LNCAP (cell line): ENCODE measurements at regions not wholly inside any gene's neighbourhood (a gene's known extent, or its start where the extent isn't known, plus 50 kb on each side); places are given as distances from the start of the nearest gene placed in this dataset.

ENCODE experiments used
- CTCF ChIP-seq: fragments of 450-650 bp; IDR thresholded peaks from 2 replicates; pipeline ENCODE4 v1.5.1; 2017; ENCODE audit warnings: mild to moderate bottlenecking

- TF ChIP-seq CTCF, result no peak
These were observed 179.1 kb downstream of the TFAP2C start for GRCh38 chr20:56808117-56808725.

GRCh38 chr20:56808732-56809131 lies 179.6 kb downstream of the TFAP2C start:
- no peak for TF ChIP-seq CTCF

GRCh38 chr20:56809668-56810067 lies 180.6 kb downstream of the TFAP2C start:
- no peak for TF ChIP-seq CTCF

GRCh38 chr20:56810141-56810540 lies 181.0 kb downstream of the TFAP2C start:
- no peak for TF ChIP-seq CTCF

GRCh38 chr20:56815796-56816195 lies 186.7 kb downstream of the TFAP2C start:
- no peak for TF ChIP-seq CTCF

- no peak for TF ChIP-seq CTCF
These were observed 187.2 kb downstream of the TFAP2C start for GRCh38 chr20:56816349-56816748.

GRCh38 chr20:56817780-56818675 lies 188.9 kb downstream of the TFAP2C start:
- TF ChIP-seq CTCF, result no peak
